Right atrium auricular region (tissue), 2 donors: ENCODE measurements at regions not wholly inside any gene's neighbourhood (a gene's known extent, or its start where the extent isn't known, plus 50 kb on each side); places are given as distances from the start of the nearest gene placed in this dataset.
A peak's percentile ranks its signal among the peaks of the same experiment; 100 is the strongest.

Source experiments
- DNase-seq: peaks from one replicate; pipeline ENCODE4 v3.0.0-alpha.2; 2019; ENCODE audit warnings: low spot score
- H3K27ac ChIP-seq, 2 donors: fragments of 200-600 bp; sonication (generic); 1 replicate in 1 of 2; 2 replicates in 1 of 2; pipeline ENCODE4 v1.5.1; 2016 to 2019
- H3K27me3 ChIP-seq, 2 donors: fragments of 200-600 bp; sonication (generic); one replicate each; pipeline versions ENCODE4 v1.5.1 to v1.6.0; 2017 to 2019
- H3K36me3 ChIP-seq: fragments of 200-600 bp; sonication (generic); one replicate; pipeline ENCODE4 v1.5.1; 2016
- H3K4me1 ChIP-seq, 2 donors: fragments of 200-600 bp; sonication (generic); one replicate each; pipeline versions ENCODE4 v1.5.1 to v1.6.0; 2017 to 2019
- H3K4me3 ChIP-seq, 2 donors: fragments of 200-600 bp; sonication (generic); 1 replicate in 1 of 2; 2 replicates in 1 of 2; pipeline ENCODE4 v1.5.1; 2017 to 2019; ENCODE audit warnings: mild to moderate bottlenecking in 1 of 2, moderate library complexity in 1 of 2
- H3K9me3 ChIP-seq, 2 donors: fragments of 200-600 bp; sonication (generic); one replicate each; pipeline ENCODE4 v1.5.1; 2019
- TF ChIP-seq, protein P1 (sequence below), 2 donors: fragments of 200-600 bp; sonication (generic); IDR thresholded peaks; one replicate each; pipeline ENCODE4 v1.5.1; 2019; ENCODE audit warnings: antibody characterized with exemption in 2 of 2

- DNase-seq, result no peak
- no peaks in the 10 kb centered on the region for H3K36me3 ChIP-seq
- no peaks in the 10 kb centered on the region for H3K4me1 ChIP-seq
- no peak overlapping the region for H3K4me3 ChIP-seq
- no peaks in the 10 kb centered on the region for H3K9me3 ChIP-seq
- TF ChIP-seq, protein P1, sequence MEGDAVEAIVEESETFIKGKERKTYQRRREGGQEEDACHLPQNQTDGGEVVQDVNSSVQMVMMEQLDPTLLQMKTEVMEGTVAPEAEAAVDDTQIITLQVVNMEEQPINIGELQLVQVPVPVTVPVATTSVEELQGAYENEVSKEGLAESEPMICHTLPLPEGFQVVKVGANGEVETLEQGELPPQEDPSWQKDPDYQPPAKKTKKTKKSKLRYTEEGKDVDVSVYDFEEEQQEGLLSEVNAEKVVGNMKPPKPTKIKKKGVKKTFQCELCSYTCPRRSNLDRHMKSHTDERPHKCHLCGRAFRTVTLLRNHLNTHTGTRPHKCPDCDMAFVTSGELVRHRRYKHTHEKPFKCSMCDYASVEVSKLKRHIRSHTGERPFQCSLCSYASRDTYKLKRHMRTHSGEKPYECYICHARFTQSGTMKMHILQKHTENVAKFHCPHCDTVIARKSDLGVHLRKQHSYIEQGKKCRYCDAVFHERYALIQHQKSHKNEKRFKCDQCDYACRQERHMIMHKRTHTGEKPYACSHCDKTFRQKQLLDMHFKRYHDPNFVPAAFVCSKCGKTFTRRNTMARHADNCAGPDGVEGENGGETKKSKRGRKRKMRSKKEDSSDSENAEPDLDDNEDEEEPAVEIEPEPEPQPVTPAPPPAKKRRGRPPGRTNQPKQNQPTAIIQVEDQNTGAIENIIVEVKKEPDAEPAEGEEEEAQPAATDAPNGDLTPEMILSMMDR (IDR thresholded peaks at IDR 0.05), result no peak
- H3K27me3 ChIP-seq, result no peaks in the 10 kb centered on the region
- H3K27ac ChIP-seq, result peak overlapping the region in 1 of 2 donors; percentile 42
These were observed 81.0 kb downstream of the QPCT start for GRCh38 chr2:37425408-37425807.

DNA sequence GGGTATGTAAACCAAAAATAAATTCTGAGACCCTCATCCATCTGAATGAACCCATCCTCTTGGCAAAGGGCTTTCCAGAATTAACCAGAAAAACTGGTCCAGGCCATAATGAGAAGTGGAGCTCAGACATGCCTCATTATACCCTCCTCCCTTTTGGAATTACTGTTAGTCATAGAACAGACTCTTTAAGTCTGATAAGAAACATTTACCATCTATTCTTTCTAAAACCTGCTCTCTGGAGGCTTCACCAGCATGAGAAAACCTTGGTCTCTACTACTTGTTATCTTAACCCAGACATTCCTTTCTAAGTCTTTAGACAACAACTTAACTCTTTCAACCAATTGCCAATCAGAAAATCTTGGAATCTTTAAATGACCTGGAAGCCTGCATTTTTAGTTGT lies 82.8 kb downstream of the QPCT start:
- no peak for DNase-seq
- Histone ChIP-seq H3K4me1 (no peaks in the 10 kb centered on the region), H3K9me3 (no peaks in the 10 kb centered on the region), H3K27ac (no peak overlapping the region), H3K4me3 (no peak overlapping the region), H3K36me3 (no peaks in the 10 kb centered on the region), H3K27me3 (no peaks in the 10 kb centered on the region)
- TF ChIP-seq, protein P1 (IDR thresholded peaks at IDR 0.05), result no peak

DNA sequence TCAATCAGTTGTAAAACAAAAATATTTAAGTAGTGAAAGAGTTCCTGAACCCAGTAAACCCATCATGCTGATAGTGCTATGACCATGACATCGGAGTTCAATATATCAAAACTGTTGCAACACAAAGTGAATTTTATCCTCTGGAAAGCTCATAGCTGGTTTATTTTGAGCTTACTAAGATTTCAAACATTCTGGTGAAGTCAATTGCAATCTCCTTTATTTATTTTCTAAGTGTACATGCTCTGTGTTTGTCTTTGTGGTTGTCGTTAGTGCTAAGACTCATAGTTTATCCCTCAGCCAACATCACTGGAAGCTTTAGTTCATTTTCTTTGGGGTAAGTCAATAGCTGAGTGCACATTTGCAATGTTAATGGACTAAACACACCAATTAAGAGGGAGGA lies 91.9 kb downstream of the QPCT start:
- Histone ChIP-seq H3K4me1 (no peaks in the 10 kb centered on the region), H3K9me3 (peaks cover 0 to 4% of the 10 kb centered on the region in 2 donors), H3K4me3 (no peak overlapping the region), H3K27me3 (no peaks in the 10 kb centered on the region), H3K27ac (no peak overlapping the region), H3K36me3 (no peaks in the 10 kb centered on the region)
- no peak for DNase-seq
- TF ChIP-seq, protein P1 (IDR thresholded peaks at IDR 0.05), result no peak

- H3K27ac ChIP-seq, result no peak overlapping the region
- TF ChIP-seq, protein P1 (IDR thresholded peaks at IDR 0.05), result no peak
- H3K27me3 ChIP-seq, result no peaks in the 10 kb centered on the region
- no peak overlapping the region for H3K4me3 ChIP-seq
- peaks cover 0 to 7% of the 10 kb centered on the region in 2 donors for H3K9me3 ChIP-seq
- H3K4me1 ChIP-seq, result no peaks in the 10 kb centered on the region
- H3K36me3 ChIP-seq, result no peaks in the 10 kb centered on the region
- no peak for DNase-seq
These were observed 94.8 kb downstream of the QPCT start for GRCh38 chr2:37439131-37439642.

DNA sequence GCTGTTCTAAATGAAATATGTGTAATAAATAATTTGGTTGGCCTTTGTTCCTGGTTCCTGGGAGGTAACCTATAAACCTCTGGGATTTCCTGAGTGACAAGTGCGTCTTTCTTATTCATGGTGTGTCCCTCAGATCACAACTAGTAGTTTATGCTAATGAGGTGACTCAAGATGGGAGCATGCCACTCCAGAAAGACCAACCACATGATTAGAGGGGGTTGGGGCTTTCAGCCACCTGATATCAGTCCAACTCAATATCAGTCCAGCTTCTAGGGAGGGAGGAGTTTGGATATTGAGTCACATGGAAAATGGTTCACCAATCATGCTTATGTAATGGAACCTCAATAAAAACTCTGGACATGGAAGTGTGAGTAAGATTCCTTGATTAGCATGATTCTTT lies 96.6 kb downstream of the QPCT start:
- Histone ChIP-seq H3K27me3 (no peaks in the 10 kb centered on the region), H3K36me3 (no peaks in the 10 kb centered on the region), H3K4me3 (no peak overlapping the region), H3K9me3 (peaks cover 0 to 7% of the 10 kb centered on the region in 2 donors), H3K27ac (no peak overlapping the region), H3K4me1 (no peaks in the 10 kb centered on the region)
- TF ChIP-seq, protein P1 (IDR thresholded peaks at IDR 0.05), result no peak
- DNase-seq, result no peak

GRCh38 chr2:37443082-37443481 lies 98.7 kb downstream of the QPCT start:
- no peak for DNase-seq
- no peaks in the 10 kb centered on the region for H3K36me3 ChIP-seq
- H3K9me3 ChIP-seq, result peaks cover 0 to 7% of the 10 kb centered on the region in 2 donors
- H3K4me3 ChIP-seq, result no peak overlapping the region
- H3K4me1 ChIP-seq, result no peaks in the 10 kb centered on the region
- H3K27ac ChIP-seq, result no peak overlapping the region
- no peaks in the 10 kb centered on the region for H3K27me3 ChIP-seq
- TF ChIP-seq, protein P1 (IDR thresholded peaks at IDR 0.05), result no peak
